ENCODE measurements at regions not wholly inside any gene's neighbourhood (a gene's known extent, or its start where the extent isn't known, plus 50 kb on each side); places are given as distances from the start of the nearest gene placed in this dataset.

DNA sequence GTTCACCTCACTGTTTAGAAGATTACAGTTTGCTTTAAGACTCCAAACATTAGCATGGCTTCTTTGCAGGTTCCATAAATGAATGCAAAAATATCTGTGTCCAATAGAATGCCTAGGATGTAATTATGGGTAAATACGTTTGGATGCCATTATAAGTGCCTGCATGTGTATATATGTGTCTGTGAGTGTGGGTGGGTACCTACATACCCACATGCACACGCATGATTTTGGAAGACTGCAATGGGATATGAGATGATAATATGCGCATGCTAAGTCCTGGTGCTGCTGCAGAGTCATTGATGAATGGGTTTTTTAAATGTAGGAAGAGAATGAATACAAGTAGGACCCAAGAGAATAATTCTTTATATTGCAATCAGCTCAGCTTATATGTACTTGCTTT, 406.4 kb downstream of the ZSWIM6 start:
- no peak for DNase-seq
- Histone ChIP-seq H3K27me3 (ENCODE audit: control insufficient read depth, insufficient read depth) (no peaks in the 10 kb centered on the region), H3K4me1 (ENCODE audit: control insufficient read depth, insufficient read depth, low read length) (no peaks in the 10 kb centered on the region), H3K4me3 (ENCODE audit: low read length) (no peak overlapping the region), H3K27ac (ENCODE audit: low read length) (no peak overlapping the region), H3K9me3 (ENCODE audit: control insufficient read depth, low read length) (no peaks in the 10 kb centered on the region)
- WGBS = 91% methylated on average over 3 of the region's 3 CpGs
- intact Hi-C loops (cut with DNase I) = no loop called here
- ATAC-seq = no peak

DNA sequence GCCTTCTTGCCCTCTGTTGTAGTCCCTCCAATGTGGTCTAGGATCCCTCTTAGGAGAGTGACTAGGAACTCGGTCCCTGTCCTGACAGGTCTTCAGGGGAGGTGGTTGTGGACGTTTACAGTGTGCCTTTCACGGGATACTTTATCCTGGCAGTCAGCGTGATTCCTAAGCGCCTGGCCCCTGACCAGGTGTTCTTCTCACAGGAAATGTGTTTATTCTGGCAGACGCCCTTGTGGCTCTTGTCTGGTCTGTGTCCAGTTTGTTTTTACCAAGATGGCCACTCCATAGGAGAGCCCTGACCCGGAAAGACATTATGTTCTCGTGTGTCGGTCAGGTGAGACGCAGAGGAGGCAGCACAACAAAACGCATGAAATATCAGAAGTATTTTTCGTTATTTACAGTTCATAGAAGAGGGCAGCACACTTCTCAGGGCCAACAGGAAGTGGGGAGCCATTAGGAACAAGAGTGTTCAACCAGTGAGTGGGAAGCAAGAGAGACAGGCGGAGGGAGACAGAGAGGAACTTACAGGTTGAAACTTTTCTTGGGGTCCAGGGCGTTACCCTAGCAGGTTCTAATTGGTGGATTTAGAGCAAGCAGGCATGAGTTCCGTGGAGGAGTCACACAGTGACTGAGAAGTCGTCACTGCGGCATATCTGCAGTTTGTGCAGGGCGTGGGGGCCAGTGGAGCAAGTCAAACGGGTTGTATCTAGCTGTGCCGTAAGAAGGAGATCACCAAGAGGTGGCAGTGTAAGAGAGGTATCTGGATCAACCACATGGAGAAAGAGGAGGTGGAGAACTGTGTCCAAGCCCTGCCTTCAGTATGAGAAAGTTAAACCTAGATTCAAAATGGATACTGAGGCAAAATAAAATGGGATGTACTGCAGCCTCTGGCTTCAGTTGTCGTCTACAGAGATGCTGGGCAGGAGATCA, 412.9 kb downstream of the ZSWIM6 start:
- no peak for DNase-seq
- 79% methylated on average over 21 of the region's 21 CpGs for WGBS
- no peaks in the 10 kb centered on the region for H3K4me1 ChIP-seq (ENCODE audit: control insufficient read depth, insufficient read depth, low read length)
- H3K9me3 ChIP-seq (ENCODE audit: control insufficient read depth, low read length) = no peaks in the 10 kb centered on the region
- H3K27ac ChIP-seq (ENCODE audit: low read length) = no peak overlapping the region
- no peak for ATAC-seq
- H3K4me3 ChIP-seq (ENCODE audit: low read length) = no peak overlapping the region
- intact Hi-C loops (cut with DNase I) = no loop called here
- no peaks in the 10 kb centered on the region for H3K27me3 ChIP-seq (ENCODE audit: control insufficient read depth, insufficient read depth)

DNA sequence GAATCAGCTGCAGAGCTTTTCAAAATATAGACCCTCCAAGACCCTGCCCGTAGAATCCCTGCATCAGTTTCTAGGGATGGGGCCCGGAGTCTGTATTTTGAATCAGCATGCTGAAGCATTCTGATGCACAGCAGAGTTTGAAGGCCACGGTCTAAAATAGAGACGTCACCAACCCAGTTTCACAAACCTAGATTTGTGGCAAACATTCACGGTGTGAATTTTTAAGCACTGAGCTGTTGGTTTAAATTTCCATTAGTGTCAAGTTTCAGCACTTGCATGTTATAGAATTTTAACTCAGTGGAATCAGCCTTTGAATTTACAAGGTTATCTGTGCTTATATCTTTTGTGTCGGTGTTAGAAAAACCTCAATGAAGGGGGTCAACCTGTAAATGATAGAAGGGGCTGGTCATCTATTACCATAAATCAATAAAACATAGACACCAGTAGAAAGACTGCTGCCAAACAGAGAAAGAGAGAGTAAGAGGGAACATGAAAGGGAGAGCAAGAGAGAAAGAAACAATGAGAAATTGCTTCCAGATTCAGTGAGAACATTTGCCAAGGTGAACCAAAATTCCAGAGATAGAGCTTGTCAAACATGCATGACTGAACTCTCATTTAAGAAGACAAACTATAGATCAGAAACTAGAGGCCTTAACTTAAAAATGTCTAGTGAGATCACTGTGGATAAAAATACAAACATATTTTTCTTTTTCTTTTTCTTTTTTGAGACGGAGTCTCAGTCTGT, 414.9 kb downstream of the ZSWIM6 start:
- 89% methylated on average over 7 of the region's 7 CpGs for WGBS
- H3K4me1 ChIP-seq (ENCODE audit: control insufficient read depth, insufficient read depth, low read length) = no peaks in the 10 kb centered on the region
- no peak for ATAC-seq
- H3K9me3 ChIP-seq (ENCODE audit: control insufficient read depth, low read length) = no peaks in the 10 kb centered on the region
- intact Hi-C loops (cut with DNase I) = no loop called here
- no peaks in the 10 kb centered on the region for H3K27me3 ChIP-seq (ENCODE audit: control insufficient read depth, insufficient read depth)
- no peak for DNase-seq
- no peak overlapping the region for H3K27ac ChIP-seq (ENCODE audit: low read length)
- no peak overlapping the region for H3K4me3 ChIP-seq (ENCODE audit: low read length)

DNA sequence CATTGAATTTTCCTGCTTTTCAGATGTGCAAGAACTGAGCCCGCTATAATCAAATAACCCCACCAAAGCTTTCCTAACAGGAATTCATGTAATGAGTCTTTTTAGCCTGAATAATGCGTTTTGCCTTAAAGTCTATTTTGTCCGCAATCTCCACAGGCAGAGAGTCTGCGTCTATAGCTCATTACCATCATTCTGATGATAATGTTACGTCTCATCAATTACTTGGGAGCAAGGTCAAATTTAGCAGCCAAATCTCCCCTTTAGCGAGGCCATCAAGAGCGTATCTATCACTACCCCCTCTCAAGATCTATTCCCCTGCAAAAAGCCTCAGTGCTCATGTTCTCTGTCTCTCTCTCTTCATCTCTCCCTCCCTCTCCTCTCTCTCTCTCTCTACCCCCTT, 416.1 kb downstream of the ZSWIM6 start:
- no peak for ATAC-seq
- intact Hi-C loops (cut with DNase I) = no loop called here
- DNase-seq = no peak
- Histone ChIP-seq H3K27ac (ENCODE audit: low read length) (no peak overlapping the region), H3K27me3 (ENCODE audit: control insufficient read depth, insufficient read depth) (no peaks in the 10 kb centered on the region), H3K4me3 (ENCODE audit: low read length) (no peak overlapping the region), H3K9me3 (ENCODE audit: control insufficient read depth, low read length) (no peaks in the 10 kb centered on the region), H3K4me1 (ENCODE audit: control insufficient read depth, insufficient read depth, low read length) (no peaks in the 10 kb centered on the region)
- 92% methylated on average over 7 of the region's 7 CpGs for WGBS

DNA sequence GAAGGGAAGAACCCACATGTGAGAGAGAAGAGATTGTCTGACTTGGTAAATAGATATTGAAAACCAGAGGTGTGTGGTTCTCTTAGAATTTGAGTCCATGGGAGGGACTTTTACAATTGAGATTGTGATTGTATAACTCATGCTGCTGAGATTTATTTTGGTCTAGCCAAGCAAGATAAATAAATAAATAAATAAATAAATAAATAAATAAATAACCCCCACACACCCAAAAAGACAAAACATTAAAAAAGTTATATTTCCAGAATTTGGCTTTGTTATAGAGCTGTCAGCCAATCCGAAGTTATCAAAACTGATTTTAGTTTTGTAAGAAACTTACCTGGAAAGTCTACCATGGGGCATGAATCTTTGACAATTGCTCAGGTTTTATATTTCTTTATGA, 416.6 kb downstream of the ZSWIM6 start:
- ATAC-seq (no peak), DNase-seq (no peak)
- intact Hi-C loops (cut with DNase I) = no loop called here
- Histone ChIP-seq H3K4me1 (ENCODE audit: control insufficient read depth, insufficient read depth, low read length) (no peaks in the 10 kb centered on the region), H3K27me3 (ENCODE audit: control insufficient read depth, insufficient read depth) (no peaks in the 10 kb centered on the region), H3K9me3 (ENCODE audit: control insufficient read depth, low read length) (no peaks in the 10 kb centered on the region), H3K4me3 (ENCODE audit: low read length) (no peak overlapping the region), H3K27ac (ENCODE audit: low read length) (no peak overlapping the region)
- WGBS = 93% methylated on average over 1 of the region's 1 CpG

DNA sequence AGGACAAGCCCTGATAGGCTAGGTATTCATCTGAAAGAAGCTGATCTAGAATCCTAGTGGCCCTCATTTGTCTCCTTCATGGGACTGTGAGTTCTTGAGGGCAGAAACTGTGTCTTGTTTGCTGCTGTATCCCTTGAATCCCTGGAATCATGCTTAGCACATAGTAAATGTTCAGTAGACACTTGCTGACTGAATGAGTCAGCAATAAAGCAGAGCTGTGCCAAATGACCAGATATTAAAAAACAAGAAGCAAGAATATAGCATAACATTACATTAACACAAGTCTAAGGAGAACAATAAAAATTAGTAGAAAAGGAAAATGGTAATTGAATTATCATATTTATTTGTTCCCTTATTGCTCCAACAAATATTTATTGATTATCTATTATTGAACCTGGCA, 420.5 kb downstream of the ZSWIM6 start:
- H3K27me3 ChIP-seq (ENCODE audit: control insufficient read depth, insufficient read depth) = no peaks in the 10 kb centered on the region
- H3K27ac ChIP-seq (ENCODE audit: low read length) = no peak overlapping the region
- intact Hi-C loops (cut with DNase I) = no loop called here
- no peaks in the 10 kb centered on the region for H3K4me1 ChIP-seq (ENCODE audit: control insufficient read depth, insufficient read depth, low read length)
- DNase-seq (no peak), ATAC-seq (no peak)
- H3K4me3 ChIP-seq (ENCODE audit: low read length) = no peak overlapping the region
- H3K9me3 ChIP-seq (ENCODE audit: control insufficient read depth, low read length) = no peaks in the 10 kb centered on the region

DNA sequence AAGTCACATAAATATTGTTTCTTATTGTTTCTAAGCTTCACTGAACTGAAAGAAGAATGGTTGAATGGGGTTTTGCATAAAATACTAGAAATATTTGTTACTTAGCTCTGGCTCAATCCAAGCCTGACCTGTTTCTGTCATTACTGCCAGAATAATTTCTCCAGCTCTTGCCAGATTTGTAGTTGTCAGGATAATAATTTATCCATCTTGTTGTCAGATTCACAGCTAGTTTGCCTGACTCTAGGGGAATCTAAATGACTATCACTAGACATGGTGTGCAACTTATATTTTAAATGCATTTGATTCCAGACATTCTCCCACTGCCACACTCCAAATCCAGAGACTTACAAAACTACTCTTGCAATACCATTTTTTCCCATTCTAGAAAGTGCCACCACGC, 422.7 kb downstream of the ZSWIM6 start:
- no peak overlapping the region for H3K4me3 ChIP-seq (ENCODE audit: low read length)
- ATAC-seq (no peak), DNase-seq (no peak)
- no peaks in the 10 kb centered on the region for H3K27me3 ChIP-seq (ENCODE audit: control insufficient read depth, insufficient read depth)
- H3K27ac ChIP-seq (ENCODE audit: low read length) = no peak overlapping the region
- no peaks in the 10 kb centered on the region for H3K4me1 ChIP-seq (ENCODE audit: control insufficient read depth, insufficient read depth, low read length)
- no peaks in the 10 kb centered on the region for H3K9me3 ChIP-seq (ENCODE audit: control insufficient read depth, low read length)
- intact Hi-C loops (cut with DNase I) = no loop called here
- WGBS = 77% methylated on average over 1 of the region's 1 CpG

DNA sequence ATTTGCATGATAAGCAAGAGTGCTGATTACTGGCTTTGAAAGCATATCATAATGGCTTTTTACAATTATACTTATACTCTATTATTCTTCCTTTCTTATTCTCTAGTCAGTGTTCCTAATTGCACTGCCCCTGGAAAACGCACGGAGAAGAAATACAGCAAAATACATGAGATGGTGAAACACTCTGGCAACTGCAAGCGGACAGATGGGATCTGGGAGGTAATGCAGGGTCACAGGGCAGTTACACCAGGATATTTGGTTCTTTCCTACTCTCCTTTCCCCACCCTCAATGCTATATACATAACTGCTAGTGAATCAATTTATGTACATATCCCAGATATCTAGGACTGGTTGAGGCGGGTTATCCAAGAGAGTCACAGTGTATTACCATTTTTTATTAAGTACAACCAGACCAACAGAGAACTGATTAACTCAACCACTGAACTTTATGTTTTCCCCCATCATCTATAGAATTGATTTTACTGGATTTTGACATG, 423.7 kb downstream of the ZSWIM6 start:
- ATAC-seq (no peak), DNase-seq (no peak)
- Histone ChIP-seq H3K27ac (ENCODE audit: low read length) (no peak overlapping the region), H3K27me3 (ENCODE audit: control insufficient read depth, insufficient read depth) (no peaks in the 10 kb centered on the region), H3K4me1 (ENCODE audit: control insufficient read depth, insufficient read depth, low read length) (no peaks in the 10 kb centered on the region), H3K4me3 (ENCODE audit: low read length) (no peak overlapping the region), H3K9me3 (ENCODE audit: control insufficient read depth, low read length) (no peaks in the 10 kb centered on the region)
- 90% methylated on average over 4 of the region's 4 CpGs for WGBS
- intact Hi-C loops (cut with DNase I) = no loop called here

DNA sequence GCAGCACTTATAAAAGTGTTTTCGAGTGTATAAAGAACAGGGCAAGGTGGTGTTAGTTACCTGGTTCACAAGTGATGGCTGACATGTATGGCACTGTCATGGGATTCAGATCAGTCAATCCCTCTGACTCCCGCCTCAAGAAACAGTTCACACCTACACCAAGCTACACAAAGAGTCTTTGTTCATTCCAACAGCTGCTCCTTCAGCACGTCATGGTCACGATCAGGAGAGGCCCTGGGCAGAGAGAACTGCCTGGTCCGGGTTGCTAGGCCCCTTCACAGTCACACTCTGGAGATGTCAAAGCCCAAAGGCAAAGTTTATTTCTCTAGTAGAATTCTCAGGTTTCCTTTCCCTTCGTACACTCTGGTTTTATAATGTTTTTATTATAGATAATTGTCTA, 426.7 kb downstream of the ZSWIM6 start:
- no peak for ATAC-seq
- WGBS = 58% methylated on average over 6 of the region's 6 CpGs
- Histone ChIP-seq H3K9me3 (ENCODE audit: control insufficient read depth, low read length) (no peaks in the 10 kb centered on the region), H3K4me3 (ENCODE audit: low read length) (no peak overlapping the region), H3K27me3 (ENCODE audit: control insufficient read depth, insufficient read depth) (no peaks in the 10 kb centered on the region), H3K27ac (ENCODE audit: low read length) (no peak overlapping the region), H3K4me1 (ENCODE audit: control insufficient read depth, insufficient read depth, low read length) (no peaks in the 10 kb centered on the region)
- DNase-seq = no peak
- intact Hi-C loops (cut with DNase I) = no loop called here

DNA sequence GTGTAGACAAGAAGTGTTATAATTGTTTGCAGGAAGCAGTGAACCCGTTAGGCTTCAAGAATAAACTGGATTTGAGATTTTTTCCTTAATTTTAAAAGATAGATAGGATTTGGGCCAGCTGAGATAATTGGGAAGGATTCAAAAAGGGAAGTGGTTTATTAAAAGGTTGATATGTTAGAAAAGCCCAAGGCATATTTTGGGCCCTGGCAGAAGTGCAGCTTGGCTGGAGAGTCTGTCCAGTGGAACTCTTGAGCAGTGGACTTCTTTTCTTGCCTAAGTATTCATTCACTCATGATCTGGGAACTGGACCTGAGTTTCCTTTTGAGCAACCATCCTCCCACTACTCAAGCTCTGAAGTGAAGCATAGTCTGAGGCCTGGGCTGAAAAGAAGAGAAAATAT, 433.4 kb downstream of the ZSWIM6 start:
- no peak overlapping the region for H3K27ac ChIP-seq (ENCODE audit: low read length)
- WGBS = 45% methylated on average over 1 of the region's 1 CpG
- DNase-seq (no peak), ATAC-seq (no peak)
- no peaks in the 10 kb centered on the region for H3K27me3 ChIP-seq (ENCODE audit: control insufficient read depth, insufficient read depth)
- H3K4me1 ChIP-seq (ENCODE audit: control insufficient read depth, insufficient read depth, low read length) = no peaks in the 10 kb centered on the region
- H3K9me3 ChIP-seq (ENCODE audit: control insufficient read depth, low read length) = peaks cover 3% of the 10 kb centered on the region
- no peak overlapping the region for H3K4me3 ChIP-seq (ENCODE audit: low read length)
- intact Hi-C loops (cut with DNase I) = no loop called here

DNA sequence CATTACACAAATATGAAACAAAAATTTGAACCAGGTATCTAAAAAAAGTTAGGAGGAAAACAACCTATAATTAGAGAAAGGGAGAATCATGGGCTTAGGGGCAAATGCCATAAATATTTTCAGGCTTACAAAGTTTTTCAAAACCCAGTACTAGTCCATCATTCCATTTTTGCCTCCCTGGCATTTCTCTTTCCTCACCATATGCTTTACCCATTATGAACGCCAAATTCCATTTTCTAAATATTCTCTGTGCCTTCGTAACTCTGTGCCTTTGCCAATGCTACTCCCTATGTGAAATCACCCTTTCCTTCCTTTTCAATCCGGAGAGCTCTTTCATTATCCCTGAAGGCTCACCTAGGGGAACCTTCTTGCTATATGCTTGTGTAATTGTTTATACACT, 434.1 kb downstream of the ZSWIM6 start:
- Histone ChIP-seq H3K4me1 (ENCODE audit: control insufficient read depth, insufficient read depth, low read length) (no peaks in the 10 kb centered on the region), H3K9me3 (ENCODE audit: control insufficient read depth, low read length) (peaks cover 3% of the 10 kb centered on the region), H3K27ac (ENCODE audit: low read length) (no peak overlapping the region), H3K27me3 (ENCODE audit: control insufficient read depth, insufficient read depth) (no peaks in the 10 kb centered on the region), H3K4me3 (ENCODE audit: low read length) (no peak overlapping the region)
- intact Hi-C loops (cut with DNase I) = no loop called here
- WGBS = 78% methylated on average over 3 of the region's 3 CpGs
- DNase-seq = no peak
- no peak for ATAC-seq

Data from right cardiac atrium (tissue), 5 donors.